Mesenchymal stem cell (in vitro differentiated cells and primary cell): ENCODE measurements at regions not wholly inside any gene's neighbourhood (a gene's known extent, or its start where the extent isn't known, plus 50 kb on each side); places are given as distances from the start of the nearest gene placed in this dataset.

Source experiments
- DNase-seq: peaks from one replicate; pipeline ENCODE4 v3.0.0-alpha.2; 2013
- H2AFZ ChIP-seq: one replicate; pipeline ENCODE4 v1.6.1; 2013; ENCODE audit warnings: low read depth, mild to moderate bottlenecking, control low read depth, inconsistent platforms, low read length, moderate library complexity
- H2AK5ac ChIP-seq: 2 replicates; pipeline ENCODE4 v1.6.1; 2013; ENCODE audit warnings: low read length, moderate library complexity, mild to moderate bottlenecking, inconsistent platforms; ENCODE audit not compliant: severe bottlenecking
- H2BK120ac ChIP-seq: one replicate; pipeline ENCODE4 v1.6.1; 2013; ENCODE audit warnings: low read depth, mild to moderate bottlenecking, inconsistent platforms, low read length, moderate library complexity
- H2BK12ac ChIP-seq, 2 experiments: one replicate each; pipeline ENCODE4 v1.6.1; 2013; ENCODE audit warnings: inconsistent platforms in 2 of 2, low read length in 2 of 2, mild to moderate bottlenecking in 2 of 2, moderate library complexity in 2 of 2, control low read depth in 1 of 2
- H2BK15ac ChIP-seq: one replicate; pipeline ENCODE4 v1.6.1; 2013; ENCODE audit warnings: mild to moderate bottlenecking, low read depth, inconsistent platforms; ENCODE audit not compliant: poor library complexity, severe bottlenecking
- H2BK5ac ChIP-seq: 2 replicates; pipeline ENCODE4 v1.6.1; 2013; ENCODE audit warnings: low read depth, mild to moderate bottlenecking, low read length, control low read depth, inconsistent platforms; ENCODE audit not compliant: poor library complexity, severe bottlenecking
- H3K14ac ChIP-seq, 2 experiments: one replicate each; pipeline ENCODE4 v1.6.1; 2013; ENCODE audit warnings: inconsistent platforms in 2 of 2, low read length in 2 of 2, control low read depth in 1 of 2, mild to moderate bottlenecking in 1 of 2, moderate library complexity in 1 of 2
- H3K18ac ChIP-seq, 2 experiments: one replicate each; pipeline ENCODE4 v1.6.1; 2013; ENCODE audit warnings: inconsistent platforms in 2 of 2, low read length in 2 of 2, control low read depth in 1 of 2, low read depth in 1 of 2, mild to moderate bottlenecking in 1 of 2
- H3K23ac ChIP-seq, 2 experiments: one replicate each; pipeline ENCODE4 v1.6.1; 2013; ENCODE audit warnings: inconsistent platforms in 2 of 2, low read length in 2 of 2, mild to moderate bottlenecking in 2 of 2, moderate library complexity in 2 of 2, control low read depth in 1 of 2
- H3K27ac ChIP-seq: 2 replicates; pipeline ENCODE4 v1.5.1; 2013; ENCODE audit warnings: mild to moderate bottlenecking, moderate library complexity, low read length, control low read depth, inconsistent platforms; ENCODE audit not compliant: poor library complexity, severe bottlenecking
- H3K27me3 ChIP-seq, 2 experiments: 2 replicates each; pipeline versions ENCODE4 v1.6.1 to v1.7.0; 2013; ENCODE audit warnings: low read length in 2 of 2, mild to moderate bottlenecking in 2 of 2, moderate library complexity in 2 of 2, control low read depth in 1 of 2, inconsistent platforms in 1 of 2; ENCODE audit not compliant: control insufficient read depth in 1 of 2, insufficient read depth in 1 of 2
- H3K36me3 ChIP-seq, 2 experiments: 2 replicates each; pipeline versions ENCODE4 v1.6.1 to v1.7.0; 2013; ENCODE audit warnings: low read length in 2 of 2, control low read depth in 1 of 2, inconsistent platforms in 1 of 2, low read depth in 1 of 2, mild to moderate bottlenecking in 1 of 2; ENCODE audit not compliant: insufficient read depth in 2 of 2, control insufficient read depth in 1 of 2
- H3K4ac ChIP-seq, 2 experiments: one replicate each; pipeline ENCODE4 v1.6.1; 2013; ENCODE audit warnings: inconsistent platforms in 2 of 2, low read length in 2 of 2, mild to moderate bottlenecking in 2 of 2, moderate library complexity in 2 of 2, control low read depth in 1 of 2, low read depth in 1 of 2
- H3K4me1 ChIP-seq: 2 replicates; pipeline ENCODE4 v1.6.1; 2013; ENCODE audit warnings: low read depth, low read length, control low read depth; ENCODE audit not compliant: control insufficient read depth, insufficient read depth
- H3K4me2 ChIP-seq: 2 replicates; pipeline ENCODE4 v1.6.1; 2013; ENCODE audit warnings: low read length, mild to moderate bottlenecking, inconsistent platforms; ENCODE audit not compliant: poor library complexity, severe bottlenecking
- H3K4me3 ChIP-seq, 2 experiments: 2 replicates each; pipeline versions ENCODE4 v1.5.1 to v1.7.0; 2013; ENCODE audit warnings: low read length in 2 of 2, mild to moderate bottlenecking in 2 of 2, control low read depth in 1 of 2, low read depth in 1 of 2; ENCODE audit not compliant: insufficient read depth in 1 of 2
- H3K79me1 ChIP-seq: replicated peaks from 2 replicates; pipeline ENCODE4 v1.6.1; 2013; ENCODE audit warnings: mild to moderate bottlenecking, control low read depth, low read length, inconsistent platforms; ENCODE audit not compliant: poor library complexity, severe bottlenecking
- H3K9ac ChIP-seq: 2 replicates; pipeline ENCODE4 v1.7.0; 2013; ENCODE audit warnings: mild to moderate bottlenecking, low read length, moderate library complexity
- H3K9me3 ChIP-seq: 2 replicates; pipeline ENCODE4 v1.7.0; 2013; ENCODE audit warnings: mild to moderate bottlenecking, low read length; ENCODE audit not compliant: control insufficient read depth
- H4K8ac ChIP-seq: one replicate; pipeline ENCODE4 v1.6.1; 2013; ENCODE audit warnings: inconsistent platforms, mild to moderate bottlenecking, low read length, moderate library complexity
- H4K91ac ChIP-seq: one replicate; pipeline ENCODE4 v1.6.1; 2013; ENCODE audit warnings: mild to moderate bottlenecking, low read length, inconsistent platforms
- WGBS: methylation state at CpG from one replicate; pipeline ENCODE4 v1.1.7; 2013; ENCODE audit warnings: mixed read lengths; 5-methylcytosine and 5-hydroxymethylcytosine counted together

DNA sequence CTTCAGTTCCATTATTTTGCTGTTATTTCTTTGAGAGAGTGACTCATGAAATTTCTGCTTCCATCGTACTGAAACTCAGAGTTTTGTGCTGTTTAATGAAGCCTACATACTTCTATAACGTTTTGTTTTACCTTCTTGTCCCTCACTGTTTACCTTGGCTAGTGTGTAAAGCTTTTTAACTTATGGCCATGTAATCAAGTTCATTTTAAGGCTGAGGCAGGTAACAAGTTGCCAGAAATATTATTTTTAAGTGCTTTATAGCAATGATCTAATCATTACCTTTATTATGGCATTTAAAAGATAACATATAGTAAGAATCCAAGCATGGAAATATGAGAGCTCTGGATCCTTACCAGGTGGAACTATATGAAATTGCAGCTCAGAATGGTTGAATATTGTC is 102.3 kb upstream of the FAT1 start:
- no CpG with 5 or more reads among the region's 2 CpGs for WGBS
- Histone ChIP-seq H3K9ac (no peak overlapping the region), H3K9me3 (no peaks in the 10 kb centered on the region), H2AFZ (no peak overlapping the region), H2AK5ac (no peak overlapping the region), H4K8ac (no peak overlapping the region), H3K18ac (no peak overlapping the region), H3K4me3 (no peak overlapping the region), H3K4me1 (no peaks in the 10 kb centered on the region), H2BK5ac (no peak overlapping the region), H3K4me2 (no peak overlapping the region), H3K14ac (no peak overlapping the region), H3K79me1 (no peaks in the 10 kb centered on the region), H4K91ac (no peak overlapping the region), H2BK12ac (no peak overlapping the region), H2BK15ac (no peak overlapping the region), H3K27me3 (no peaks in the 10 kb centered on the region), H2BK120ac (no peak overlapping the region), H3K36me3 (no peaks in the 10 kb centered on the region), H3K4ac (no peak overlapping the region), H3K23ac (no peak overlapping the region), H3K27ac (no peak overlapping the region)
- no peak for DNase-seq

DNA sequence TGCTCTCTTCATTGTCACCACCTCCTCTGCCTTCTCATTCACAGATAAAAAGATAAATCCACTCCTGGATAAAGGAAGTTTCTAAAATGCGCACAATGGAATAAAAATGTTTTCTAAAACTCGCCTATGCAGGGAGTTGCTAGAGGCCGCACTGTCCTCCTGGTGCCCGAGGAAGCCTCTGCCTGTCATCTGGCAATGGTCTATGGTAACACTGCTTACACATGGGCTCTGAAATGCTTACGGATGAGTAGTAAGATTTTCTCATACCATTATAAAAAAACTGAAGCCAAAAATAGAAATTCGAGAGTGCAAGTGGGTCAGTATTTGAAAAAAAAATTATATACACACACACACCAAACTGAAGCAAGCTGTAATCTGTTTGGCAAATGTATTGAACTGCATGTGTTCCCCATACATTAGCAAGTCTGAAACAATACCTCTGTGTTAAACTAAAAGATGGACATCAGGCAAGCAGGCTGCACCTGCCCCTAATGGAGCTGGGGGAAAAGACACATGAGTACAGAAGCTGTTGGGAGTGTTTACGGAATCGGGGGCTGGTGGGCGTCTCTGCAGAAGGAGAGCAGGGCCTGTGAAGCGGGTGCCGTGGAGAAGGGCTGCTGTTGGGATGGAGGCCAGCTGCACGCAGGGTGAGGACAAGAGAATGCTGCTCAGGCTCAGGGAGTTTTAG is 103.3 kb upstream of the FAT1 start:
- no peak overlapping the region for H4K8ac ChIP-seq
- WGBS = 91% methylated on average over 11 of the region's 12 CpGs
- no peaks in the 10 kb centered on the region for H3K4me1 ChIP-seq
- no peaks in the 10 kb centered on the region for H3K27me3 ChIP-seq
- H2BK15ac ChIP-seq = no peak overlapping the region
- peak overlapping the region in 1 of 2 experiments; percentile 74 for H2BK12ac ChIP-seq
- no peaks in the 10 kb centered on the region for H3K79me1 ChIP-seq
- H3K9ac ChIP-seq = no peak overlapping the region
- no peak overlapping the region for H3K4me2 ChIP-seq
- H2BK5ac ChIP-seq = no peak overlapping the region
- no peak overlapping the region for H3K4me3 ChIP-seq
- no peaks in the 10 kb centered on the region for H3K9me3 ChIP-seq
- no peak overlapping the region for H2BK120ac ChIP-seq
- H3K4ac ChIP-seq = no peak overlapping the region
- H4K91ac ChIP-seq = no peak overlapping the region
- no peak overlapping the region for H3K14ac ChIP-seq
- no peak for DNase-seq
- no peak overlapping the region for H3K27ac ChIP-seq
- H2AK5ac ChIP-seq = no peak overlapping the region
- H3K18ac ChIP-seq = no peak overlapping the region
- H2AFZ ChIP-seq = no peak overlapping the region
- no peak overlapping the region for H3K23ac ChIP-seq
- no peaks in the 10 kb centered on the region for H3K36me3 ChIP-seq

DNA sequence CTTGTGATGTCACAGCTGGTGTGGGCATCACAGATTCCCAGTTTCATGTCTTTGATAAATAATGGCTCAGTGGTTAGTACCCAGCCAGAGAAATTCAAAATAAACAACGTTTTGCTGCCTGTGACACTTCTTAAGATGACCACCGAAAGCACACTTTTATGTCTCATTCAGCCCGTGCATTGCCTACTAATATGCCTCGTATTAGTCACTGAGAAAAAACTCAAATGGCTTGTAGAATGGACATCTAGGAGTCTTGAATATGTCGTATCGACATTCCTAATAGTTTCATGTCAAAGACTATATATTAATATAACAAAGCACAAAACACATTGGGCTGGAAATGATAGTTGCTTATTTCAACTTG is 103.9 kb upstream of the FAT1 start:
- WGBS = 48% methylated on average over 3 of the region's 6 CpGs
- Histone ChIP-seq H3K4me2 (no peak overlapping the region), H3K79me1 (no peaks in the 10 kb centered on the region), H3K9me3 (no peaks in the 10 kb centered on the region), H2BK15ac (no peak overlapping the region), H3K27ac (no peak overlapping the region), H2AFZ (no peak overlapping the region), H3K23ac (no peak overlapping the region), H3K9ac (no peak overlapping the region), H3K27me3 (no peaks in the 10 kb centered on the region), H3K4me3 (no peak overlapping the region), H2BK12ac (peak overlapping the region in 1 of 2 experiments; percentile 7), H3K14ac (no peak overlapping the region), H3K36me3 (no peaks in the 10 kb centered on the region), H2BK120ac (no peak overlapping the region), H2AK5ac (no peak overlapping the region), H3K4me1 (no peaks in the 10 kb centered on the region), H4K91ac (no peak overlapping the region), H2BK5ac (no peak overlapping the region), H3K18ac (no peak overlapping the region), H4K8ac (no peak overlapping the region), H3K4ac (no peak overlapping the region)
- DNase-seq = no peak

DNA sequence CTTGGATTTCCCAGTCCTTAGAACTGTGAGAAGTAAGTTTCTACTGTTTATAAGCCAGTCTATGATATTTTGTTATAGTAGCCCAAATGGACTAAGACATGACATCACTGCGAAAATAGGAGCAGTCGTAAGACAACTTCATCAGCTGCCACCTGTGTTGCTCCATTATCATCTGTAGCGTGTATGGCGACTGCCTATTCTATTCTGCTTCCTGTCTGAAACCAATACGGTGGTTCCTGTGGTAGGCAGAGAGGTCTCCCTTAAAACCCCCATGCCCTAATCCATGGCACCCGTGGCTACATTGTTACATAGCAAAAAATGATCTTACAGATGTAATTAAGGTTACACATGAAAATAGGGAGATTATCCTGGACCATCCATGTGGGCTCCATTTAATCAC is 105.4 kb upstream of the FAT1 start:
- no peaks in the 10 kb centered on the region for H3K79me1 ChIP-seq
- H3K9ac ChIP-seq = no peak overlapping the region
- WGBS = 99% methylated on average over 5 of the region's 6 CpGs
- H3K4ac ChIP-seq = peak overlapping the region; percentile 35 to 54
- no peaks in the 10 kb centered on the region for H3K9me3 ChIP-seq
- H3K27me3 ChIP-seq = no peaks in the 10 kb centered on the region
- no peaks in the 10 kb centered on the region for H3K4me1 ChIP-seq
- peak overlapping the region; percentile 25 to 29 for H2BK12ac ChIP-seq
- H3K23ac ChIP-seq = no peak overlapping the region
- no peak overlapping the region for H2BK5ac ChIP-seq
- no peak overlapping the region for H3K4me2 ChIP-seq
- no peak for DNase-seq
- H2BK15ac ChIP-seq = no peak overlapping the region
- H3K18ac ChIP-seq = no peak overlapping the region
- no peak overlapping the region for H4K91ac ChIP-seq
- H2AFZ ChIP-seq = no peak overlapping the region
- no peak overlapping the region for H3K27ac ChIP-seq
- no peaks in the 10 kb centered on the region for H3K36me3 ChIP-seq
- H2AK5ac ChIP-seq = no peak overlapping the region
- H3K4me3 ChIP-seq = no peak overlapping the region
- no peak overlapping the region for H2BK120ac ChIP-seq
- H4K8ac ChIP-seq = no peak overlapping the region
- no peak overlapping the region for H3K14ac ChIP-seq
